ENCODE measurements at regions not wholly inside any gene's neighbourhood (a gene's known extent, or its start where the extent isn't known, plus 50 kb on each side); places are given as distances from the start of the nearest gene placed in this dataset.

DNA sequence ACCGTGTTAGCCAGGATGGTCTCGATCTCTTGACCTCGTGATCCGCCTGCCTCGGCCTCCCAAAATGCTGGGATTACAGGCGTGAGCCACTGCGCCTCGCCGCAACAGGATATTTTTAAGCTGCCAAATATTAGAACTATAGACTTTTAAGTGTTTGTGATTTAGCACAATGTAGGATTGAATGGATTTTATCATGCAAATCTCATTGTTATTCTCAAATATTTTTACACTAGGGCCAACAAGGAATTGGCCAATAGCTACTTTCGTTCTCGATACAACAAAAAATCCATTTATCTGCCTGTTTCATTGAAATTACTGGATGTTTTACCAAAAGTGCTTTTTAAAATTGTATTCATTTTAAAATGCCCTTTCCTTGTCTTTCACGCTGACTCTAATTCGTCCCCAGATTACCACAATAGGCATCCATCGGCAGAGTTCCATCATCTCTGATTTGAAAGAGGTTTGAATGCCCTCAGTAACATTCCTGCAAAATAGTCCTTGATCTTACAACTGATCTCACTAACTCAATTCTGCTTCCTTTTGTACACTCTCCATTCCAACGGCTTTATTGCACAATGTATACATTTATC lies 99.6 kb upstream of the ROBO2 start:
- TF ChIP-seq POLR2AphosphoS5 (IDR thresholded peaks at IDR 0.05; ENCODE audit: low read depth, low read length), result no peak
- TF ChIP-seq REST (IDR thresholded peaks at IDR 0.05; ENCODE audit: insufficient read depth in 1 of 2, low read depth in 2 of 2, low read length in 2 of 2), result no peak
- TF ChIP-seq TAF1 (IDR thresholded peaks at IDR 0.05; ENCODE audit: borderline replicate concordance, insufficient read depth, low read length), result no peak
- no peak for TF ChIP-seq FOXP2 (optimal IDR thresholded peaks at IDR 0.05; ENCODE audit: borderline replicate concordance, extremely low read depth, extremely low read length, insufficient read depth)
